ENCODE measurements at regions not wholly inside any gene's neighbourhood (a gene's known extent, or its start where the extent isn't known, plus 50 kb on each side); places are given as distances from the start of the nearest gene placed in this dataset.

GRCh38 chr3:20852712-20853111, 666.7 kb upstream of the SGO1 start:
- H3K9me3 Mint-ChIP-seq = no peaks in the 10 kb centered on the region
- Histone ChIP-seq H3F3A (replicated peaks; ENCODE audit: low read depth) (no peaks in the 10 kb centered on the region), H3K79me2 (replicated peaks; ENCODE audit: insufficient read depth) (no peaks in the 10 kb centered on the region), H3K27me3 (ENCODE audit: insufficient read depth) (peaks cover 15% of the 10 kb centered on the region), H3K4me3 (no peak overlapping the region), H3K4me2 (no peak overlapping the region), H3K36me3 (ENCODE audit: insufficient read depth) (no peaks in the 10 kb centered on the region), H3K4me1 (ENCODE audit: insufficient read depth) (0 out of 2 replicates have a peak, but pooled peaks cover 12% of the 10 kb centered on the region), H3K27ac (ENCODE audit: low read depth) (no peak overlapping the region), H3K9me2 (ENCODE audit: insufficient read depth) (no peaks in the 10 kb centered on the region; the same call in 1 of the 2 replicates), H2AFZ (no peak overlapping the region), H4K20me1 (replicated peaks; ENCODE audit: insufficient read depth) (no peaks in the 10 kb centered on the region)
- H3K4me1 Mint-ChIP-seq = peaks cover 12% of the 10 kb centered on the region
- no peak for TF ChIP-seq NANOG (IDR thresholded peaks at IDR 0.05; ENCODE audit: borderline replicate concordance)
- TF ChIP-seq REST (IDR thresholded peaks at IDR 0.05; ENCODE audit: unreplicated experiment) = no peak
- no peak for TF ChIP-seq CREB1 (CRISPR knock-in tag; IDR thresholded peaks at IDR 0.05; ENCODE audit: low read depth)
- TF ChIP-seq CTCF (conservative IDR thresholded peaks at IDR 0.05; ENCODE audit: low read depth in 2 of 2) = no peak
- TF ChIP-seq JUNB (IDR thresholded peaks at IDR 0.05; ENCODE audit: unreplicated experiment) = no peak
- TF ChIP-seq EZH2phosphoT487 (IDR thresholded peaks at IDR 0.05; ENCODE audit: unreplicated experiment) = no peak
- TF ChIP-seq POLR2AphosphoS5 (IDR thresholded peaks at IDR 0.05; ENCODE audit: low read depth) = no peak
- TF ChIP-seq ETS1 (IDR thresholded peaks at IDR 0.05) = no peak
- no peak for TF ChIP-seq EZH2 (IDR thresholded peaks at IDR 0.05; ENCODE audit: low read depth, unreplicated experiment)
- TF ChIP-seq ZNF462 (CRISPR knock-in tag; IDR thresholded peaks at IDR 0.05) = no peak
- DNase-seq (ENCODE audit: low spot score) (no peak), ATAC-seq (no peak)
- no peak overlapping the region for H3K27ac Mint-ChIP-seq
- no peaks in the 10 kb centered on the region; the same call in 2 of the 3 replicates for H3K36me3 Mint-ChIP-seq (ENCODE audit: low read depth)
- no peak overlapping the region for H3K4me3 Mint-ChIP-seq
- no peaks in the 10 kb centered on the region for H3K27me3 Mint-ChIP-seq (ENCODE audit: insufficient read depth, low read depth, poor library complexity)
